Bronchial epithelial cell (primary cell): ENCODE measurements at regions not wholly inside any gene's neighbourhood (a gene's known extent, or its start where the extent isn't known, plus 50 kb on each side); places are given as distances from the start of the nearest gene placed in this dataset.

Source experiments
- DNase-seq: peaks from one replicate; pipeline ENCODE4 v3.0.0-alpha.2; 2010; ENCODE audit warnings: low read depth
- FAIRE-seq: peaks from 2 replicates; lab custom pipeline; 2011; peaks lifted over from hg19 to GRCh38; lab: Jason Lieb, UNC
- H3K27me3 ChIP-seq: 2 replicates; pipeline ENCODE4 v1.5.1; 2011; ENCODE audit warnings: low read length; ENCODE audit not compliant: control insufficient read depth, insufficient read depth
- H3K36me3 ChIP-seq: 2 replicates; pipeline ENCODE4 v1.5.1; 2011; ENCODE audit warnings: low read length; ENCODE audit not compliant: control insufficient read depth, insufficient read depth
- H3K4me3 ChIP-seq: 2 replicates; pipeline ENCODE4 v1.5.1; 2011; ENCODE audit warnings: mild to moderate bottlenecking, low read depth, low read length, control low read depth
- TF ChIP-seq, protein P1 (sequence below): IDR thresholded peaks from 2 replicates; pipeline ENCODE4 v1.5.1; 2011; ENCODE audit warnings: mild to moderate bottlenecking, moderate library complexity, low read length, control low read depth, inconsistent platforms; ENCODE audit not compliant: insufficient read depth, severe bottlenecking

DNA sequence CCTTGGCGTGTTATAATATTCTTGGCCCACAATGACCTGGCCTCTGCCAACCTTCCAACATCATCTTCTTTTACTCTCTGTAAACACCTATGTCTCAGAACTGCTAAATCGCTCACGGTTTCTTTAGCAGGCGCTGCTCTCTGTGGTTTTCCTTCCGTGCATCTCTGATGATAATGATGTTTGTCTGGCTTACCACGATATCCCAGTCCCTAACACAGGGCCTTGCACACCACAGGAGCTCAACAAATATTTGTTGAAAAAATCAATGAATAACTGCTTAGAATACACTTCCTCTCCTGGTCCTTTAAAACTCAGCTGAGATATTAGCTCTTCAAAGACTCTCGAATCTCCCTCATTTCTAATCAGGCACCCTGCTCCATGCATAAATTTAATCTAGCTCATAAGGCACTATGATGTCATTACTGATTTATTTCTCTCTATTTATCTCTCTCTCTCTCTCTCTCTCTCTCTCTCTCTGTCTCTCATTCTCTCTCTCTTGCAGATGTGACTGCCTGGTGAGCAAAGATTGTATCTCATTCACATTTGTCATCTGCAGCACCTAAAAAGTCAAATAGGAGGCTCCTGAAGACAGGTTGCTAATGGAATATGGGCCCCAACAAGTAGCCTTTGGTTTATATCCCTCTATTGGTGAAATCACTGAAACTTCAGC, 206.4 kb downstream of the NHLRC3 start:
- no peak overlapping the region for H3K4me3 ChIP-seq
- no peaks in the 10 kb centered on the region for H3K36me3 ChIP-seq
- no peak for FAIRE-seq

DNA sequence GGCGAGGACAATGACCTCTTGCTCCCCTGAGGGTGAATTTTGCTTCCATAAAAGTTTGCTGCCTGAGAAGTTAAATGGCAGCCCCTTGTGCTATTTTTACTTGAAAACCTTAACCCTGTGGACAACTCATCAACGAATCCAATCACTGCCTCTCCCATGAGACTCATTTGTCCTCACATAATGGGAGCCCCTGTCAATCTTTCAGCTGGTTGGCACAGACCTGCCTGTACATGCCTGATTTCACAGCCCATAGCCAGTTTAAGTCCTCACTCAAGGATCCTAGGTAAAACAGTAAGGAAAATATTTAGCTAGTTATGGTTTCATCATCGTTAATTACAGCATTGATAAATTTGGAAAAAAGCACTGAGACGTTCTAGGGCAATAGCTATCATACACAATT, 207.4 kb downstream of the NHLRC3 start:
- FAIRE-seq = peak; percentile 70
- TF ChIP-seq, protein P1, sequence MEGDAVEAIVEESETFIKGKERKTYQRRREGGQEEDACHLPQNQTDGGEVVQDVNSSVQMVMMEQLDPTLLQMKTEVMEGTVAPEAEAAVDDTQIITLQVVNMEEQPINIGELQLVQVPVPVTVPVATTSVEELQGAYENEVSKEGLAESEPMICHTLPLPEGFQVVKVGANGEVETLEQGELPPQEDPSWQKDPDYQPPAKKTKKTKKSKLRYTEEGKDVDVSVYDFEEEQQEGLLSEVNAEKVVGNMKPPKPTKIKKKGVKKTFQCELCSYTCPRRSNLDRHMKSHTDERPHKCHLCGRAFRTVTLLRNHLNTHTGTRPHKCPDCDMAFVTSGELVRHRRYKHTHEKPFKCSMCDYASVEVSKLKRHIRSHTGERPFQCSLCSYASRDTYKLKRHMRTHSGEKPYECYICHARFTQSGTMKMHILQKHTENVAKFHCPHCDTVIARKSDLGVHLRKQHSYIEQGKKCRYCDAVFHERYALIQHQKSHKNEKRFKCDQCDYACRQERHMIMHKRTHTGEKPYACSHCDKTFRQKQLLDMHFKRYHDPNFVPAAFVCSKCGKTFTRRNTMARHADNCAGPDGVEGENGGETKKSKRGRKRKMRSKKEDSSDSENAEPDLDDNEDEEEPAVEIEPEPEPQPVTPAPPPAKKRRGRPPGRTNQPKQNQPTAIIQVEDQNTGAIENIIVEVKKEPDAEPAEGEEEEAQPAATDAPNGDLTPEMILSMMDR = no peak
- H3K36me3 ChIP-seq = no peaks in the 10 kb centered on the region

More for the DNA sequence above, 206.4 kb downstream of the NHLRC3 start:
- H3K27me3 ChIP-seq = no peaks in the 10 kb centered on the region
- DNase-seq = no peak
- TF ChIP-seq, protein P1 = no peak

DNA sequence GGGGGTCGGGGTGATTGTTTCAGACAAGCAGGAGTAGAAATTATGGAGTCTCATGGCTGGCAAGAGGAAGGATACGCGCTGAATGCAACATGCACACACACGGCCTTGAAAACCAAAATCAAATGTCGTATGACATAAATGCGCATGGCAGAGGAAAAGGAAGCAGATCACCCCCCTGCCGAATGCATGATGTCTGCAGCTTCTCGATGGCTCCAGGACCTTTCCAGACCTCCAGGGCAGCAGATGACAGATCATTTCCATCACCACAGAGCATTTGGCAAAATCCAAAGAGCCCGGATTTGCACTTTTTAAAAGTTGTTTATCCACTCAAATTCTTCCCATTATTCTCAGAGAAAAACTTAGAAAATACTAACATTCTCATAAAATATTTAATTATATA, 211.7 kb downstream of the NHLRC3 start:
- Histone ChIP-seq H3K36me3 (no peaks in the 10 kb centered on the region), H3K27me3 (no peaks in the 10 kb centered on the region), H3K4me3 (no peak overlapping the region)
- no peak for DNase-seq
- no peak for FAIRE-seq
- TF ChIP-seq, protein P1 = no peak

More for the DNA sequence above, 207.4 kb downstream of the NHLRC3 start:
- Histone ChIP-seq H3K4me3 (no peak overlapping the region), H3K27me3 (no peaks in the 10 kb centered on the region)
- peak; percentile 84 for DNase-seq

DNA sequence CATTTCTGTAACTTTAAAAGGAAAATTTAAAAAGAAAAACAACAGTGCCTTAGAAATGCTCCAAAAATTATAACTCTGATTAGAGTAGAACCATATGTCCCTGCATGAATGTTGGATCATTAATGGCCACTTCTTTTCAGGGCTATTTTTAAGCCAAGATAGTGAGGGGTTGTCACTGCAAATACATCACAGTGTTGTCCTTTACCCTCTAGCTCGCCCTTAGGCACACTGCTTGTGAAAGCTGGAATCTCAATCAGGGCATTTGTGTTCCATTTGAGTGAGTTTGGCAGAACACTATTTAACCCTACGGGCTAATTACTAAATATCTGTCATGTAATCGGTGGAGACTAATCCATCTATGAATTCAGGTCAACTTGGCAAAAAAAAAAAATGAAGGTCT, 212.2 kb downstream of the NHLRC3 start:
- Histone ChIP-seq H3K4me3 (no peak overlapping the region), H3K27me3 (no peaks in the 10 kb centered on the region), H3K36me3 (no peaks in the 10 kb centered on the region)
- DNase-seq (no peak), FAIRE-seq (no peak)
- TF ChIP-seq, protein P1 = no peak

DNA sequence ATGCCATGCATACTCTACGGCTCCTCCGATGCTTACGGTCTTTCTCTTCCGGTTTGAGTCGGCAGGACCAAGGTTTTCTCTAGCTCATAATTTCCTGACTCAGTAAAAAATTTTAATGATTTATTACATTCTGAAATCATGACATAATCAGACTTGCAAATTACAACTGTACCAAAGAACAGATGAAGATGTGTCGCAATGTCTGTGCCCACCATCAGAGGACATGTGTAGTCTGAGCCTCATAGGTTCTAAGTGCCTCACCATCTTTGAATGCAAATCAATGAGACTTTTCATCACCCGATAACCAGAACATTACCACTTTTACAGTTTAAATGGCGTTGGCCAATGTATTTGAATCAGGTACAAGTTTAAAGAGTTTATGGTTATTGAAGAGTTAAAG, 213.1 kb downstream of the NHLRC3 start:
- H3K27me3 ChIP-seq = no peaks in the 10 kb centered on the region
- no peaks in the 10 kb centered on the region for H3K36me3 ChIP-seq
- TF ChIP-seq, protein P1 = no peak
- no peak for FAIRE-seq
- DNase-seq = no peak
- no peak overlapping the region for H3K4me3 ChIP-seq

DNA sequence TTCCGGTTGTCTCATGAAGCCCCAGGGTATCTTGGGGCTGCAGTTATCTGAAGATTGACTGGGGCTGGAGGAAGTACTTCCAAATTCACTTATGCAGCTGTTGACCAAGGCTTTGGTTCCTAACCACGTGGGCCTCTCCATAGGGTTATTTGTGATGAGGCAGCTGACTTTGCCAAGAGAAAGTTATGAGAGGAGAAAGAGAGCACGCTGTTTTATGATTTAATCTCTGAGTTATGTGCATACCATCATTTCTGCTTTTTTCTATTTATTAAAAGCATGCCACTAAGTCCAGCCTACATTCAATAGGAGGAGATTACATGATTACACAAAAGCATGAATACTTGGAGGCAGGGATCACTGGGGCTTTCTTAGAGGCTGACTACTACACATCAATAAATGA, 215.5 kb downstream of the NHLRC3 start:
- H3K27me3 ChIP-seq = no peaks in the 10 kb centered on the region
- TF ChIP-seq, protein P1 = no peak

More for the DNA sequence above, 215.5 kb downstream of the NHLRC3 start:
- FAIRE-seq (no peak), DNase-seq (peak; percentile 52)
- H3K4me3 ChIP-seq = no peak overlapping the region
- H3K36me3 ChIP-seq = no peaks in the 10 kb centered on the region
